K562 (cell line): ENCODE measurements at regions not wholly inside any gene's neighbourhood (a gene's known extent, or its start where the extent isn't known, plus 50 kb on each side); places are given as distances from the start of the nearest gene placed in this dataset.

ENCODE experiments used
- ATAC-seq: fragments of 200-7000 bp; cut with Tn5 transposase; 3 replicates; pipeline ENCODE4 v1.9.1; 2020; ENCODE audit warnings: moderate library complexity
- BruUV-seq: library from RNA; stranded (reverse); fragments of 400-500 nt; replicated peaks from 2 replicates; lab custom pipeline; 2021; lab: Mats Ljungman, UMichigan
- CTCF ChIA-PET: fragments of 300-600 bp; formaldehyde crosslinking; extraction: SDS; loops from one replicate; lab custom pipeline; 2021; ENCODE audit warnings: low intra/inter-chr PET ratio; lab: Yijun Ruan, JAX
- POLR2A ChIA-PET: fragments of 300-600, 350-650 bp; sonication (Branson Sonifier 250); formaldehyde crosslinking; extraction: SDS; loops from one replicate; lab custom pipeline; 2021; ENCODE audit warnings: antibody characterized with exemption, inconsistent platforms; lab: Yijun Ruan, JAX
- DNase-seq, 4 experiments: peaks; one replicate each; pipeline versions ENCODE4 v3.0.0 to v3.0.0-alpha.2; 2011 to 2018; ENCODE audit warnings: low spot score in 3 of 4, mixed read lengths in 3 of 4; ENCODE audit errors: extremely low read depth in 1 of 4
- FAIRE-seq: peaks from 2 replicates; lab custom pipeline; 2011; peaks lifted over from hg19 to GRCh38; lab: Jason Lieb, UNC
- H2AFZ ChIP-seq: 2 replicates; pipeline ENCODE4 v1.6.0; 2011; ENCODE audit warnings: low read depth, low read length, control low read depth, inconsistent platforms
- H3K27ac ChIP-seq: fragments of 200-600 bp; 3 replicates; pipeline ENCODE4 v1.8.0; 2011; ENCODE audit warnings: low read depth, mild to moderate bottlenecking, control low read depth, inconsistent platforms, low read length, moderate library complexity, mixed read lengths; ENCODE audit errors: extremely low read depth
- H3K27me3 ChIP-seq, 2 experiments: fragments of 300-600 bp in 1 of 2; 2 replicates in 1 of 2; 3 replicates in 1 of 2; pipeline versions ENCODE4 v1.6.0 to v1.8.0; 2011; ENCODE audit warnings: inconsistent platforms in 2 of 2, low read length in 2 of 2, mild to moderate bottlenecking in 1 of 2, mixed read lengths in 1 of 2, moderate library complexity in 1 of 2; ENCODE audit not compliant: control insufficient read depth in 2 of 2, insufficient read depth in 2 of 2
- H3K36me3 ChIP-seq: fragments of 300-600 bp; 3 replicates; pipeline ENCODE4 v1.8.0; 2011; ENCODE audit warnings: mild to moderate bottlenecking, low read length, inconsistent platforms; ENCODE audit not compliant: control insufficient read depth, insufficient read depth
- H3K4me1 ChIP-seq, 2 experiments: fragments of 200-600 bp in 1 of 2; replicated peaks in 1 of 2; 2 replicates in 1 of 2; 3 replicates in 1 of 2; pipeline versions ENCODE4 v1.5.1 to v1.8.0; 2011; ENCODE audit warnings: inconsistent platforms in 2 of 2, low read length in 2 of 2, mild to moderate bottlenecking in 1 of 2, mixed read lengths in 1 of 2, moderate library complexity in 1 of 2; ENCODE audit not compliant: control insufficient read depth in 2 of 2, insufficient read depth in 2 of 2
- H3K4me2 ChIP-seq: 2 replicates; pipeline ENCODE4 v1.6.1; 2011; ENCODE audit warnings: low read length, control low read depth, inconsistent platforms, mixed read lengths; ENCODE audit not compliant: insufficient read depth
- H3K4me3 ChIP-seq: fragments of 200-600 bp; sonication (generic), shearing (Covaris generic); 2 replicates; pipeline ENCODE4 v1.5.1; 2016; ENCODE audit warnings: control low read depth, inconsistent platforms
- H3K79me2 ChIP-seq: fragments of 200-600 bp; 3 replicates; pipeline ENCODE4 v1.8.0; 2011; ENCODE audit warnings: low read length, inconsistent platforms; ENCODE audit not compliant: control insufficient read depth, insufficient read depth
- H3K9ac ChIP-seq, 2 experiments: 2 replicates each; pipeline versions ENCODE4 v1.6.0 to v1.6.1; 2011; ENCODE audit warnings: low read depth in 2 of 2, low read length in 2 of 2, control low read depth in 1 of 2, inconsistent platforms in 1 of 2, mild to moderate bottlenecking in 1 of 2, mixed read lengths in 1 of 2; ENCODE audit not compliant: insufficient read depth in 1 of 2
- H3K9me1 ChIP-seq: one replicate; pipeline ENCODE4 v1.6.0; 2011; ENCODE audit warnings: inconsistent platforms, mild to moderate bottlenecking, low read length, moderate library complexity; ENCODE audit not compliant: control insufficient read depth, insufficient read depth
- H3K9me3 ChIP-seq: replicated peaks from 2 replicates; pipeline ENCODE4 v1.5.1; 2011; ENCODE audit warnings: low read depth, low read length, inconsistent platforms; ENCODE audit not compliant: control insufficient read depth, insufficient read depth
- H4K20me1 ChIP-seq: replicated peaks from 2 replicates; pipeline ENCODE4 v1.6.1; 2011; ENCODE audit warnings: low read length, inconsistent platforms, mixed read lengths; ENCODE audit not compliant: control insufficient read depth, insufficient read depth
- COPS2 ChIP-seq: fragments of 450-650 bp; conservative IDR thresholded peaks from 2 replicates; pipeline ENCODE4 v1.6.1; 2016; ENCODE audit warnings: mild to moderate bottlenecking, moderate library complexity
- DMBX1 ChIP-seq: fragments of 250-450 bp; sonication (Bioruptor Pico); IDR thresholded peaks from 2 replicates; pipeline ENCODE4 v1.8.0; 2022; ENCODE audit warnings: inconsistent platforms, mild to moderate bottlenecking, moderate library complexity, borderline replicate concordance
- ETS2 ChIP-seq: IDR thresholded peaks from 2 replicates; pipeline ENCODE4 v1.6.1; 2016; ENCODE audit warnings: borderline replicate concordance, missing genetic modification characterization, mild to moderate bottlenecking, moderate library complexity, missing compliant biosample characterization; ENCODE audit not compliant: poor library complexity, severe bottlenecking
- GABPB2 ChIP-seq: fragments of 250-450 bp; sonication (Bioruptor Pico); conservative IDR thresholded peaks from 2 replicates; pipeline ENCODE4 v1.5.1; 2021; ENCODE audit warnings: mild to moderate bottlenecking
- HDAC1 ChIP-seq, 2 experiments: fragments of 450-650 bp; IDR thresholded peaks; 2 replicates each; pipeline ENCODE4 v1.6.1; 2016 to 2017; ENCODE audit warnings: inconsistent platforms in 1 of 2, mild to moderate bottlenecking in 1 of 2, moderate library complexity in 1 of 2
- HNRNPUL1 ChIP-seq: fragments of 200-400 bp; formaldehyde crosslinking; IDR thresholded peaks from 2 replicates; pipeline ENCODE4 v1.6.1; 2017; ENCODE audit warnings: low read length
- MLX ChIP-seq, 2 experiments: fragments of 450-650 bp in 1 of 2; sonication (generic) in 1 of 2; formaldehyde crosslinking; conservative IDR thresholded peaks; 2 replicates each; pipeline versions ENCODE4 v1.4.0 to v1.8.1; 2020 to 2022; ENCODE audit warnings: mild to moderate bottlenecking in 1 of 2, missing genetic modification reagents in 1 of 2
- POLR2AphosphoS5 ChIP-seq: IDR thresholded peaks from 2 replicates; pipeline ENCODE4 v1.6.1; 2011; ENCODE audit warnings: mild to moderate bottlenecking, low read depth, low read length, moderate library complexity; ENCODE audit not compliant: control insufficient read depth, insufficient read depth
- RBM15 ChIP-seq: fragments of 200-400 bp; formaldehyde crosslinking; IDR thresholded peaks from 2 replicates; pipeline ENCODE4 v1.6.1; 2018; ENCODE audit warnings: mild to moderate bottlenecking, low read length, moderate library complexity; ENCODE audit not compliant: insufficient read depth
- RFX1 ChIP-seq: fragments of 450-650 bp; IDR thresholded peaks from 2 replicates; pipeline ENCODE4 v1.6.1; 2016; ENCODE audit warnings: mild to moderate bottlenecking, moderate library complexity
- SIRT6 ChIP-seq: IDR thresholded peaks from one replicate; pipeline ENCODE4 v1.6.1; 2012; ENCODE audit warnings: low read depth, mild to moderate bottlenecking, control low read depth, inconsistent platforms, low read length, moderate library complexity
- SMAD4 ChIP-seq: fragments of 250-450 bp; sonication (Bioruptor Pico); conservative IDR thresholded peaks from 2 replicates; pipeline ENCODE4 v1.8.0; 2021; ENCODE audit warnings: inconsistent platforms, mild to moderate bottlenecking, moderate library complexity
- TBP ChIP-seq: optimal IDR thresholded peaks from 2 replicates; pipeline ENCODE3; 2011; ENCODE audit warnings: low read depth, low read length, improper control_type of control experiment
- THRB ChIP-seq: fragments of 450-650 bp; formaldehyde crosslinking; conservative IDR thresholded peaks from 2 replicates; pipeline ENCODE4 v1.4.0; 2022; ENCODE audit warnings: mild to moderate bottlenecking, missing genetic modification characterization
- ZBTB8A ChIP-seq: fragments of 450-650 bp; IDR thresholded peaks from 2 replicates; pipeline ENCODE4 v1.6.1; 2018; ENCODE audit warnings: mild to moderate bottlenecking, moderate library complexity; ENCODE audit not compliant: partially characterized antibody
- ZNF707 ChIP-seq: fragments of 250-450 bp; sonication (Bioruptor Pico); conservative IDR thresholded peaks from 2 replicates; pipeline ENCODE4 v1.8.0; 2022; ENCODE audit warnings: inconsistent platforms, mild to moderate bottlenecking, moderate library complexity
- WGBS: fragments of 100-300 bp; shearing (Covaris generic); methylation state at CpG from one replicate; pipeline ENCODE4 v1.1.6; 2016; ENCODE audit warnings: low coverage, mixed read lengths; ENCODE audit not compliant: insufficient coverage; ENCODE audit errors: missing lambda C conversion rate; 5-methylcytosine and 5-hydroxymethylcytosine counted together
- in situ Hi-C: fragments of 300-500 bp; cut with MboI; formaldehyde crosslinking; loops from 4 replicates; pipeline ENCODE4 v1.15.0; 2018; ENCODE audit warnings: inconsistent platforms, mixed read lengths
- intact Hi-C: fragments of 100-400 bp; cut with micrococcal nuclease; formaldehyde crosslinking; loops from 2 replicates; pipeline ENCODE4 v1.14.2; 2022
- TF ChIP-seq, protein P1 (sequence below): fragments of 450-650 bp; IDR thresholded peaks from 2 replicates; pipeline ENCODE4 v1.6.1; 2016; ENCODE audit warnings: borderline replicate concordance

- no TSS peak for BruUV-seq
- in situ Hi-C loops (no loop called here), intact Hi-C loops (no loop called here)
- H3K4me3 ChIP-seq: no peak overlapping the region
- FAIRE-seq: no peak
- no peak for ATAC-seq
- CTCF ChIA-PET: no interaction called here
- H3K9ac ChIP-seq: no peak overlapping the region
- H3K36me3 ChIP-seq: no peaks in the 10 kb centered on the region
- no peaks in the 10 kb centered on the region for H3K9me3 ChIP-seq
- no peak for DNase-seq
- H3K9me1 ChIP-seq: no peaks in the 10 kb centered on the region
- H3K4me2 ChIP-seq: no peak overlapping the region
- peaks cover 0 to 1% of the 10 kb centered on the region in 2 experiments; a peak in 1 of 5 replicates for H3K4me1 ChIP-seq
- no peak overlapping the region for H2AFZ ChIP-seq
- no peaks in the 10 kb centered on the region for H4K20me1 ChIP-seq
- peaks cover 0 to 23% of the 10 kb centered on the region in 2 experiments; a peak in 1 of 5 replicates for H3K27me3 ChIP-seq
- H3K79me2 ChIP-seq: no peaks in the 10 kb centered on the region
- WGBS: 0% methylated on average over 2 of the region's 2 CpGs
- POLR2A ChIA-PET: interaction anchor here (1.1 kb wide), 1 partner anchor 16 kb away, joined by 4 read pairs; no protein-coding TSS in a partner anchor
- TF ChIP-seq RBM15 (no peak), SIRT6 (no peak), DMBX1 (no peak), SMAD4 (CRISPR knock-in tag) (no peak), COPS2 (no peak), TBP (no peak), HNRNPUL1 (no peak), HDAC1 (IDR thresholded peaks at IDR 0.05) (no peak), ZBTB8A (no peak), MLX (CRISPR knock-in tag; conservative IDR thresholded peaks at IDR 0.05) (no peak), GABPB2 (CRISPR knock-in tag) (no peak), ETS2 (tag) (no peak), RFX1 (no peak), POLR2AphosphoS5 (no peak), ZNF707 (CRISPR knock-in tag) (no peak), THRB (no peak)
- TF ChIP-seq, protein P1, sequence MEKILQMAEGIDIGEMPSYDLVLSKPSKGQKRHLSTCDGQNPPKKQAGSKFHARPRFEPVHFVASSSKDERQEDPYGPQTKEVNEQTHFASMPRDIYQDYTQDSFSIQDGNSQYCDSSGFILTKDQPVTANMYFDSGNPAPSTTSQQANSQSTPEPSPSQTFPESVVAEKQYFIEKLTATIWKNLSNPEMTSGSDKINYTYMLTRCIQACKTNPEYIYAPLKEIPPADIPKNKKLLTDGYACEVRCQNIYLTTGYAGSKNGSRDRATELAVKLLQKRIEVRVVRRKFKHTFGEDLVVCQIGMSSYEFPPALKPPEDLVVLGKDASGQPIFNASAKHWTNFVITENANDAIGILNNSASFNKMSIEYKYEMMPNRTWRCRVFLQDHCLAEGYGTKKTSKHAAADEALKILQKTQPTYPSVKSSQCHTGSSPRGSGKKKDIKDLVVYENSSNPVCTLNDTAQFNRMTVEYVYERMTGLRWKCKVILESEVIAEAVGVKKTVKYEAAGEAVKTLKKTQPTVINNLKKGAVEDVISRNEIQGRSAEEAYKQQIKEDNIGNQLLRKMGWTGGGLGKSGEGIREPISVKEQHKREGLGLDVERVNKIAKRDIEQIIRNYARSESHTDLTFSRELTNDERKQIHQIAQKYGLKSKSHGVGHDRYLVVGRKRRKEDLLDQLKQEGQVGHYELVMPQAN: no peak
- H3K27ac ChIP-seq: no peak overlapping the region
Observed at GRCh38 chr1:5683446-5683845, 308.8 kb downstream of the NPHP4 start.
